Liver (tissue), 3 donors: ENCODE measurements at regions not wholly inside any gene's neighbourhood (a gene's known extent, or its start where the extent isn't known, plus 50 kb on each side); places are given as distances from the start of the nearest gene placed in this dataset.

Experiments
- RAD21 ChIP-seq, 2 donors: IDR thresholded peaks; 2 replicates each; pipeline ENCODE4 v1.6.1; 2016; ENCODE audit warnings: antibody characterized with exemption in 2 of 2, mild to moderate bottlenecking in 2 of 2
- TAF1 ChIP-seq: conservative IDR thresholded peaks from 2 replicates; pipeline ENCODE4 v1.6.1; 2016; ENCODE audit warnings: antibody characterized with exemption, mild to moderate bottlenecking
- YY1 ChIP-seq: IDR thresholded peaks from 2 replicates; pipeline ENCODE4 v1.6.1; 2016; ENCODE audit warnings: antibody characterized with exemption, mild to moderate bottlenecking
- TF ChIP-seq, protein P1 (sequence below): fragments of 150-350 bp; IDR thresholded peaks from 2 replicates; pipeline ENCODE4 v1.5.1; 2017; ENCODE audit warnings: improper control_type of control experiment, low read depth, low read length; ENCODE audit not compliant: missing input control
- TF ChIP-seq, protein P2 (sequence below): IDR thresholded peaks from 2 replicates; pipeline ENCODE4 v1.6.1; 2016; ENCODE audit warnings: antibody characterized with exemption
- donor health status: healthy.
- donor health status: healthy.

- TF ChIP-seq, protein P1, sequence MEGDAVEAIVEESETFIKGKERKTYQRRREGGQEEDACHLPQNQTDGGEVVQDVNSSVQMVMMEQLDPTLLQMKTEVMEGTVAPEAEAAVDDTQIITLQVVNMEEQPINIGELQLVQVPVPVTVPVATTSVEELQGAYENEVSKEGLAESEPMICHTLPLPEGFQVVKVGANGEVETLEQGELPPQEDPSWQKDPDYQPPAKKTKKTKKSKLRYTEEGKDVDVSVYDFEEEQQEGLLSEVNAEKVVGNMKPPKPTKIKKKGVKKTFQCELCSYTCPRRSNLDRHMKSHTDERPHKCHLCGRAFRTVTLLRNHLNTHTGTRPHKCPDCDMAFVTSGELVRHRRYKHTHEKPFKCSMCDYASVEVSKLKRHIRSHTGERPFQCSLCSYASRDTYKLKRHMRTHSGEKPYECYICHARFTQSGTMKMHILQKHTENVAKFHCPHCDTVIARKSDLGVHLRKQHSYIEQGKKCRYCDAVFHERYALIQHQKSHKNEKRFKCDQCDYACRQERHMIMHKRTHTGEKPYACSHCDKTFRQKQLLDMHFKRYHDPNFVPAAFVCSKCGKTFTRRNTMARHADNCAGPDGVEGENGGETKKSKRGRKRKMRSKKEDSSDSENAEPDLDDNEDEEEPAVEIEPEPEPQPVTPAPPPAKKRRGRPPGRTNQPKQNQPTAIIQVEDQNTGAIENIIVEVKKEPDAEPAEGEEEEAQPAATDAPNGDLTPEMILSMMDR, result no peak
- TF ChIP-seq, protein P2, sequence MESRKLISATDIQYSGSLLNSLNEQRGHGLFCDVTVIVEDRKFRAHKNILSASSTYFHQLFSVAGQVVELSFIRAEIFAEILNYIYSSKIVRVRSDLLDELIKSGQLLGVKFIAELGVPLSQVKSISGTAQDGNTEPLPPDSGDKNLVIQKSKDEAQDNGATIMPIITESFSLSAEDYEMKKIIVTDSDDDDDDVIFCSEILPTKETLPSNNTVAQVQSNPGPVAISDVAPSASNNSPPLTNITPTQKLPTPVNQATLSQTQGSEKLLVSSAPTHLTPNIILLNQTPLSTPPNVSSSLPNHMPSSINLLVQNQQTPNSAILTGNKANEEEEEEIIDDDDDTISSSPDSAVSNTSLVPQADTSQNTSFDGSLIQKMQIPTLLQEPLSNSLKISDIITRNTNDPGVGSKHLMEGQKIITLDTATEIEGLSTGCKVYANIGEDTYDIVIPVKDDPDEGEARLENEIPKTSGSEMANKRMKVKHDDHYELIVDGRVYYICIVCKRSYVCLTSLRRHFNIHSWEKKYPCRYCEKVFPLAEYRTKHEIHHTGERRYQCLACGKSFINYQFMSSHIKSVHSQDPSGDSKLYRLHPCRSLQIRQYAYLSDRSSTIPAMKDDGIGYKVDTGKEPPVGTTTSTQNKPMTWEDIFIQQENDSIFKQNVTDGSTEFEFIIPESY, result no peak
- TF ChIP-seq TAF1 (no peak), YY1 (no peak), RAD21 (IDR thresholded peaks at IDR 0.05) (no peak)
Measured at GRCh38 chr17:14641117-14641516, 340.2 kb downstream of the HS3ST3B1 start.
